ENCODE measurements at regions not wholly inside any gene's neighbourhood (a gene's known extent, or its start where the extent isn't known, plus 50 kb on each side); places are given as distances from the start of the nearest gene placed in this dataset.

GRCh38 chr3:68336042-68336441, 596.3 kb downstream of the TAFA4 start:
- DNase-seq (ENCODE audit: low read depth) (no peak), FAIRE-seq (no peak)
- TF ChIP-seq, protein P1, sequence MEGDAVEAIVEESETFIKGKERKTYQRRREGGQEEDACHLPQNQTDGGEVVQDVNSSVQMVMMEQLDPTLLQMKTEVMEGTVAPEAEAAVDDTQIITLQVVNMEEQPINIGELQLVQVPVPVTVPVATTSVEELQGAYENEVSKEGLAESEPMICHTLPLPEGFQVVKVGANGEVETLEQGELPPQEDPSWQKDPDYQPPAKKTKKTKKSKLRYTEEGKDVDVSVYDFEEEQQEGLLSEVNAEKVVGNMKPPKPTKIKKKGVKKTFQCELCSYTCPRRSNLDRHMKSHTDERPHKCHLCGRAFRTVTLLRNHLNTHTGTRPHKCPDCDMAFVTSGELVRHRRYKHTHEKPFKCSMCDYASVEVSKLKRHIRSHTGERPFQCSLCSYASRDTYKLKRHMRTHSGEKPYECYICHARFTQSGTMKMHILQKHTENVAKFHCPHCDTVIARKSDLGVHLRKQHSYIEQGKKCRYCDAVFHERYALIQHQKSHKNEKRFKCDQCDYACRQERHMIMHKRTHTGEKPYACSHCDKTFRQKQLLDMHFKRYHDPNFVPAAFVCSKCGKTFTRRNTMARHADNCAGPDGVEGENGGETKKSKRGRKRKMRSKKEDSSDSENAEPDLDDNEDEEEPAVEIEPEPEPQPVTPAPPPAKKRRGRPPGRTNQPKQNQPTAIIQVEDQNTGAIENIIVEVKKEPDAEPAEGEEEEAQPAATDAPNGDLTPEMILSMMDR (IDR thresholded peaks at IDR 0.05; ENCODE audit: insufficient read depth, low read length, severe bottlenecking), result no peak
- Histone ChIP-seq H3K4me3 (ENCODE audit: low read depth, low read length) (no peak overlapping the region), H3K27me3 (ENCODE audit: control insufficient read depth, insufficient read depth, low read length) (no peaks in the 10 kb centered on the region), H3K36me3 (ENCODE audit: control insufficient read depth, insufficient read depth, low read length) (no peaks in the 10 kb centered on the region)

DNA sequence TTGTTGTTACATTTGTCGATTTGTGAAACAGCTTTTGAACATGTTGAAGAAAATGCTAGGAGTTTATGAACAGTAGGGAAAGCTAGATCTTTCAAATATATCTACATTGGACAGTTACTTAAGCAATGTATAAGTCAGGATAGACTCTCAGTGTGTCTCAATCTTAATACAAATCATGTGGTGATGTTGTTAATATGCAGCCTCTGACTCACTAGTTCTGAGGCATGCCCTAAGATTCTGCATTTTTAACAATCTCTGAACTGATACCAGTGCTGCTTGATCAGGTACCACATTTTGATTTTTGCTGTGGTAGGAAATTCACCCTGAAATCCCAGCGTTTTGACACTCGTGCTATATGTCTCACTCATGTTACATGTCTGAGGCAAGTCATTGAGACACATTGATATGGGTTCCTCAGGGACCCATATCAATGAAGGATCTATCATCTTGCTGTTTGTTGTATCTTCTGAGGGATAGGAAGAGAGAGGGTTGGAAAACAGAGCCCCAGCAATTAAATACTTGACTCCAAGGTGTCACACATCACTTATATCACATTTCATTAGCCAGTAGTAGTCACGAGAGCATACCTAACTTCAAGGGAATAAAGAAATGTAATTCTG, 597.9 kb downstream of the TAFA4 start:
- FAIRE-seq (no peak), DNase-seq (ENCODE audit: low read depth) (peak; percentile 3)
- H3K36me3 ChIP-seq (ENCODE audit: control insufficient read depth, insufficient read depth, low read length), result no peaks in the 10 kb centered on the region
- H3K27me3 ChIP-seq (ENCODE audit: control insufficient read depth, insufficient read depth, low read length), result no peaks in the 10 kb centered on the region
- TF ChIP-seq, protein P1 (IDR thresholded peaks at IDR 0.05; ENCODE audit: insufficient read depth, low read length, severe bottlenecking), result no peak
- no peak overlapping the region for H3K4me3 ChIP-seq (ENCODE audit: low read depth, low read length)

DNA sequence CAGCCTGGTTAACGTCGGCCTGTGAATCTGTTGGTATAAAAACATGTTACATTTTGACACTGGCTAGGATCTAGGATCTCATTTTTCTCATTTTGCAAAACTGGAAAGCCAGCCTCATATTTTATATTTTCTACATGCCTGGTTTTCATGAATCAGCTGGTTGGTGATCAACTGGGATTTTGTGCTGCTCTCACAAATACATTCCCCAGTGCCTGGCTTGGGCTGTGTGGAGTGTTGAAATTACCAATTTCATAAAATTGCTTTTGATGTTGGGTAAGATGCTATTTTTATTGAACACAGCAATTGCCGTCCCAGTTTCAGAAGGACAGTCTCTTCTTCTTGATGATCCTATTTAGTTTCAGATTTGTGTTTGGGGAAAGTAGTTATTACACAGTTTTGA, 604.3 kb downstream of the TAFA4 start:
- FAIRE-seq (no peak), DNase-seq (ENCODE audit: low read depth) (no peak)
- TF ChIP-seq, protein P1 (IDR thresholded peaks at IDR 0.05; ENCODE audit: insufficient read depth, low read length, severe bottlenecking), result no peak
- H3K27me3 ChIP-seq (ENCODE audit: control insufficient read depth, insufficient read depth, low read length), result no peaks in the 10 kb centered on the region
- H3K36me3 ChIP-seq (ENCODE audit: control insufficient read depth, insufficient read depth, low read length), result no peaks in the 10 kb centered on the region
- no peak overlapping the region for H3K4me3 ChIP-seq (ENCODE audit: low read depth, low read length)

DNA sequence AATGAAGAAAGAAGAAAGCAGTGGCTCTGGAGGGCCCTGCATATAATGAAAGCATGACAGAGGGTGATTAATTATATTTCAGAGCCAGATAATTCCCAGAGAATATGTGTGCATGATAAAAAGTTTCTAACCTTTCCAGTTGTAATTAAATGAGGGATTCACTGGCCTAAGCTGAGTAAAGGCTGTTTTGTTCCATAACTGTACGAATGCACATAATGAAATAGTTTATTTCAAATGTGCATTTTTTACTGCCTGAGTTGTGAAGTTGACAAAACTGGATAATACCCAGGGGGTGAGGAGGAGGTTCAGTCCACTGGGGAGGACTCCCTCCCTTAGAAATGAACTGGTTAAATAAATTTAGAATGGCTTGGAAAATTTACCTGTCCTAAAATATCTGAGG, 616.4 kb downstream of the TAFA4 start:
- H3K4me3 ChIP-seq (ENCODE audit: low read depth, low read length), result no peak overlapping the region
- FAIRE-seq (no peak), DNase-seq (ENCODE audit: low read depth) (no peak)
- TF ChIP-seq, protein P1 (IDR thresholded peaks at IDR 0.05; ENCODE audit: insufficient read depth, low read length, severe bottlenecking), result no peak
- H3K36me3 ChIP-seq (ENCODE audit: control insufficient read depth, insufficient read depth, low read length), result no peaks in the 10 kb centered on the region
- no peaks in the 10 kb centered on the region for H3K27me3 ChIP-seq (ENCODE audit: control insufficient read depth, insufficient read depth, low read length)

GRCh38 chr3:68315546-68315945, 616.8 kb downstream of the TAFA4 start:
- DNase-seq (ENCODE audit: low read depth) (no peak), FAIRE-seq (no peak)
- Histone ChIP-seq H3K27me3 (ENCODE audit: control insufficient read depth, insufficient read depth, low read length) (no peaks in the 10 kb centered on the region), H3K36me3 (ENCODE audit: control insufficient read depth, insufficient read depth, low read length) (no peaks in the 10 kb centered on the region), H3K4me3 (ENCODE audit: low read depth, low read length) (no peak overlapping the region)
- TF ChIP-seq, protein P1 (IDR thresholded peaks at IDR 0.05; ENCODE audit: insufficient read depth, low read length, severe bottlenecking), result no peak

DNA sequence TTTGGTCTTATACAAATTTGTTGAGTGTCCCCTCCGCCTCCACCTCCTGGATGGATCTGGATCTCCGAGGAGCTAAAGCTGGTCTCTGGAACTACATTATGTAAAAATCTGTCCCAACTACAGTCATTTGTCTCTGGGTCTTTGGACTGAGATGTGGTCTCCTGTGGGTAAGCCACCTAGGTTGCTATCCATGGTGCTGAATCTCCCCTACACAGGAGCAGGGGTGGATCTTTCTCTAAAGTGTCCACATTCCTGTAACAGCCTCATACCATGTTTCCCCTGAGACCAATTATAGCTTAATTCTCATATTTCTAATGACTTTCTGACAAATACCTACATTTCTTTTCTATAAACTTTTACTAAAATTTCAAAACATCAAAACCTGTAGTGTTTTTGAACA, 625.8 kb downstream of the TAFA4 start:
- Histone ChIP-seq H3K4me3 (ENCODE audit: low read depth, low read length) (no peak overlapping the region), H3K36me3 (ENCODE audit: control insufficient read depth, insufficient read depth, low read length) (no peaks in the 10 kb centered on the region), H3K27me3 (ENCODE audit: control insufficient read depth, insufficient read depth, low read length) (no peaks in the 10 kb centered on the region)
- DNase-seq (ENCODE audit: low read depth), result no peak
- FAIRE-seq, result no peak
- TF ChIP-seq, protein P1 (IDR thresholded peaks at IDR 0.05; ENCODE audit: insufficient read depth, low read length, severe bottlenecking), result no peak
